ENCODE measurements at regions not wholly inside any gene's neighbourhood (a gene's known extent, or its start where the extent isn't known, plus 50 kb on each side); places are given as distances from the start of the nearest gene placed in this dataset.

GRCh38 chr9:115374724-115375268 is 256.8 kb upstream of the TNC start:
- Histone ChIP-seq H3K36me3 (no peaks in the 10 kb centered on the region), H3K4me1 (0 out of 20 replicates have a peak, but pooled peaks cover 0 to 5% (median 0%) of the 10 kb centered on the region in 10 experiments), H3K4me3 (no peak overlapping the region), H3K27ac (no peak overlapping the region), H3K9me3 (replicated peaks in 1 of 11) (peaks cover 0 to 8% (median 0%) of the 10 kb centered on the region in 11 experiments; a peak in 2 of 22 replicates), H3K9ac (no peak overlapping the region), H3K27me3 (no peaks in the 10 kb centered on the region), H4K20me1 (no peaks in the 10 kb centered on the region), H3K4me2 (no peak overlapping the region)
- no peak for TF ChIP-seq Cebpa-rat (IDR thresholded peaks at IDR 0.05)

DNA sequence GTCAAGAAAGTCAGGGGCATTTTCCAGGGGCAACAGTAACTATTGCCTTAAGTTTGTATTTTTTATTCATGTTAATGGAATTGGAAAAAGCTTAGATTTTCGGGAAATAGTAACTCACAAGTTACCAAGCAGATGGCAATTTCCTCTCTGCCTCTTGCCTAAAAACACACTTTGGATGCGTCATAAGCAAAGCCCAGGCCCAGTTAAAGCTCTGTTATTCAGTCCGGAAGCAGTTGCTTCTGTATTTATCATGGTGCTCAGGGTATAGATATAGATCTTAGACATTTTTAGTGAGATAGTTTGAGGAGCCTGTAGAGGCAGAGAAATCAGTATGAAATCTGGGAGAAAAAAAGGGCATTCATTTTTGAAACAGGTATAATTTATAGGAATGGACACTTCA is 260.3 kb upstream of the TNC start:
- peaks cover 12 to 29% (median 20%) of the 10 kb centered on the region in 11 experiments for H3K9me3 ChIP-seq (replicated peaks in 1 of 11)
- no peak overlapping the region for H3K9ac ChIP-seq
- no peaks in the 10 kb centered on the region; a peak in 1 of 22 replicates for H3K36me3 ChIP-seq
- no peaks in the 10 kb centered on the region for H4K20me1 ChIP-seq
- H3K4me2 ChIP-seq = no peak overlapping the region
- TF ChIP-seq Cebpa-rat (IDR thresholded peaks at IDR 0.05) = no peak
- H3K4me3 ChIP-seq = no peak overlapping the region
- no peaks in the 10 kb centered on the region for H3K27me3 ChIP-seq
- 0 out of 20 replicates have a peak, but pooled peaks cover 0 to 2% (median 0%) of the 10 kb centered on the region in 10 experiments for H3K4me1 ChIP-seq
- no peak overlapping the region for H3K27ac ChIP-seq

DNA sequence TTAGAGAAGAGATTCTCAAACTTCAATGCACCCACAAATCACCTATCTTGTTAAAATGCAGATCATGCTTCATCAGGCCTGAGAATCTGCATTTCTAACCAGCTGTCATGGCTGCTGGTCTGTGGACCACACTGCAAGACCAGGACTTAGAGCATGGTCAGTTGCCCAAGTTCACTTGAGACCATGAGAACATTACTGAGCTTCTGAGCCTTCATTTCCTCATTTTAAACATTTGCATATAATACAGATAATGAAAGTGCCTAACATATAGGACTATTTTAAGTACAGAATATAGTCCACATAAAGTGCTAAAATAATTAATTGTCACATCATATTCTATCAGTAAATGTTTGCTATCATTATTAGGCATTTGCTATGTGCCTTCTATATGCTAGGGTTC is 260.8 kb upstream of the TNC start:
- no peak overlapping the region for H3K27ac ChIP-seq
- H3K4me1 ChIP-seq = no peaks in the 10 kb centered on the region
- TF ChIP-seq Cebpa-rat (IDR thresholded peaks at IDR 0.05) = no peak
- H4K20me1 ChIP-seq = no peaks in the 10 kb centered on the region
- H3K4me2 ChIP-seq = no peak overlapping the region
- no peaks in the 10 kb centered on the region; a peak in 1 of 22 replicates for H3K36me3 ChIP-seq
- H3K9ac ChIP-seq = no peak overlapping the region
- H3K4me3 ChIP-seq = no peak overlapping the region
- H3K9me3 ChIP-seq (replicated peaks in 1 of 11) = peaks cover 17 to 33% (median 25%) of the 10 kb centered on the region in 11 experiments
- no peaks in the 10 kb centered on the region for H3K27me3 ChIP-seq

DNA sequence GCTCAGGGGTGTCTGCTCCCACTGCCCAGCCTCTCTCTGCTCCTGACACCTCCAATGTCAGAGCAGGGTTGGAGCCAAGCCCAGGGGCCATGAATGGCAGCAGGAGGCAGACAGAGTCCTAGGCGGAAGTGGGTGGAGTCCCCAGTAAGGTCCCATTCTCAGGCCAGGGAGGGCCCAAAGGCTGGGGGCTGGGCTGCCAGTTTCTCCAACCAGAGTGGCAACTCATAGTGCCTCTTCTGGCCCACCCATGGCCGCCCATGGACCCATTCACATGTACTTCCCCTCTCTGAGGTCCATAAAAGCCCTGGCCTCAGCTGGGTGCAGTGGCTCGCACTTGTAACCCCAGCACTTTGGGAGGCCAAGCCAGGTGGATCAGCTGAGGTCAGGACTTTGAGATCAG is 261.8 kb upstream of the TNC start:
- no peak overlapping the region for H3K9ac ChIP-seq
- H3K4me1 ChIP-seq = no peaks in the 10 kb centered on the region
- H3K4me2 ChIP-seq = no peak overlapping the region
- H3K9me3 ChIP-seq (replicated peaks in 1 of 11) = peaks cover 18 to 37% (median 25%) of the 10 kb centered on the region in 11 experiments
- no peaks in the 10 kb centered on the region for H4K20me1 ChIP-seq
- no peak overlapping the region for H3K4me3 ChIP-seq
- no peaks in the 10 kb centered on the region; a peak in 1 of 22 replicates for H3K36me3 ChIP-seq
- H3K27me3 ChIP-seq = no peaks in the 10 kb centered on the region
- no peak overlapping the region for H3K27ac ChIP-seq
- no peak for TF ChIP-seq Cebpa-rat (IDR thresholded peaks at IDR 0.05)

DNA sequence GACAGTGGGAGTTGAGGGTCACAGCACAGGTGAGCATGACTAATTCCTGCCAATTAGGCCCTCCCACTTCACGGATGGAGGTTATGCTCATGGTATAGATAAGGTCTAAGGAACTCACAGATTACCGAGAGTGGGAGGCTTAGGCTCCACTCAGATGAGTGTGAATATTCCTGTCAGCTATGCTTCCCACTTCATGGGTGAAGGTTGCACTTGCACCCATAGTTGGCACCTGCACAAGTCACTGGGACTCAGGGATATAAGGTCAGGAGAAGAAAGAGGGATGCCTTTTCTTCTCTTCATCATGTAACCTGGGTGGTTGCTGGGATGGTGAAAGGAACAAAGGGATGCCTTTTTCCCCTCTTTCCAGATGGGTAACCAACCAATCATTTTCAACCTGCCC is 264.9 kb upstream of the TNC start:
- Histone ChIP-seq H3K4me2 (no peak overlapping the region), H3K4me1 (no peaks in the 10 kb centered on the region), H3K9me3 (replicated peaks in 1 of 11) (peaks cover 19 to 50% (median 31%) of the 10 kb centered on the region in 11 experiments), H3K4me3 (no peak overlapping the region), H3K9ac (no peak overlapping the region), H3K27ac (no peak overlapping the region), H3K36me3 (no peaks in the 10 kb centered on the region; a peak in 1 of 22 replicates), H3K27me3 (no peaks in the 10 kb centered on the region), H4K20me1 (no peaks in the 10 kb centered on the region)
- no peak for TF ChIP-seq Cebpa-rat (IDR thresholded peaks at IDR 0.05)

- no peak overlapping the region for H3K4me3 ChIP-seq
- no peak overlapping the region for H3K4me2 ChIP-seq
- no peak for TF ChIP-seq Cebpa-rat (IDR thresholded peaks at IDR 0.05)
- no peaks in the 10 kb centered on the region for H3K27me3 ChIP-seq
- H4K20me1 ChIP-seq = no peaks in the 10 kb centered on the region
- H3K36me3 ChIP-seq = no peaks in the 10 kb centered on the region; a peak in 1 of 22 replicates
- H3K27ac ChIP-seq = no peak overlapping the region
- no peak overlapping the region for H3K9ac ChIP-seq
- no peaks in the 10 kb centered on the region for H3K4me1 ChIP-seq
- H3K9me3 ChIP-seq (replicated peaks in 1 of 11) = peaks cover 19 to 50% (median 31%) of the 10 kb centered on the region in 11 experiments
These were observed 267.6 kb upstream of the TNC start for GRCh38 chr9:115385383-115386122.

DNA sequence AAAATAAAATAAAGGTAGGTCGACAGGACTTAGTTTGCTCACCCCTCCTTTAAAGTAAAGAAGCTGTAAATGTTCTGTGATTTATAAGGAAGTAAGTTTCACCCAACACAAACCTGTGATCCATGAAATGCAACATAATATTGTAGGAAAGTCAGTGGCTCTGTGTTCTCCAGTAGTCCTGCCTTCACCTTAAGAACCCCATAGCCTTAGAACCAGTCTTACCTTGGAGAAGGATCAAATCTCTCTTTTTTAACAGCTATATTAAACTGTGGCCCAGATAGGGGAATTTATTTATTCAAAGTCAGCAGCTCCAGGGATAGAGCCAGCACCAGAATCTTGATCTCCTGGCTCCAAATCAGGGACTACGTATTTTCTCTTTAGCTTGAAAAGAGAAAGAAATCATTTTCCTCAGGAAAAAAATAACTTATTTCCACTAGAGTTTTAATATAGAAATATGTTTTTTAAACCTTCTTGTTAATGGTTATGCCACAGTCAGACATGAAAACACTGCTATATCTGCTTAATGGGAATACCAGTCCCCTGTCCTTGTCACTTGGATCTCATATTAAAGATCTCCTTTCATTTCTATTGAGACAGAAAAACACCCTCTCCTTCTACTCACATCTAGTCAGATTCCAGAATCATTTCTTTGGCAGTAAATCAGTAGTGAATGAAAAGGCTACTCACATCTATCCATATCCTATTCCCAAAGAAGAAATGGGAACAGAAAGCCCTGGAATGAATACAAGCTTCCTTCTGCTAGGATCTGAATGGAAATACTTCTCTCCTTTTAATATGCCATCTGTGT is 269.2 kb upstream of the TNC start:
- Histone ChIP-seq H3K9ac (no peak overlapping the region), H3K9me3 (replicated peaks in 1 of 11) (peaks cover 14 to 35% (median 25%) of the 10 kb centered on the region in 11 experiments), H4K20me1 (no peaks in the 10 kb centered on the region), H3K27ac (no peak overlapping the region), H3K4me2 (no peak overlapping the region), H3K4me3 (no peak overlapping the region), H3K4me1 (no peaks in the 10 kb centered on the region), H3K36me3 (no peaks in the 10 kb centered on the region; a peak in 1 of 22 replicates), H3K27me3 (no peaks in the 10 kb centered on the region)
- no peak for TF ChIP-seq Cebpa-rat (IDR thresholded peaks at IDR 0.05)

DNA sequence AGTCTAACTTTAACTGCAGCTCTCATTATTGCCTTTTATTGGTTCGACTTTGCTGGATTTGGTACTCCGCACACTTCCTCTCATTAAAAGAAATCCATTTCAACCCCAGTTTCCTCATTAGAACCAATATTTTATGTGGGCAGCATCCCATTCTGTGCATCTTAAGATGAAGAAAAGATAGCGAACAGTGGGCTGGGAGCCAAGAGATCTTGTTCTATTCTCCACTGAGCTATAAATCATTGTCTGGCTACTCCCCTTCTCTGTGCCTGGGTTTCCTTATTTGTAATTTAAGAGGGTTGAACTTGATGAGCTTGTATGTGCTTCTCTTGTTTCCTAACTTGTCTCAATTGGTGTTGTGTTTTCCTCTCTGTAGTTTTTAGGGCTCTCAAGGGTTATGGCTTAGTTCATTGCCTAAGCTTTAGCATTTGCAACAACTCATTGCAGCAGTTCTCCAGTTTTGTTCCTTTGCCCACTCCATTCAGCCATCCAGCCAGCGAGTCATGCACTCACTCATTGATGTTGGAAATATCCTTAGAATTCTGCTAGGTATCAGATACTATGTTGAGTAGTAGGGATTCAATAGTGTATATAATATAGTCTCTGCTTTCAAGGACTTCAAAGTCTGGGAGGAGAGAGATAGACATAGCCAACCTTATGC is 273.3 kb upstream of the TNC start:
- Histone ChIP-seq H3K9me3 (replicated peaks in 1 of 11) (no peaks in the 10 kb centered on the region), H3K4me1 (peaks cover 0 to 13% (median 8%) of the 10 kb centered on the region in 10 experiments; a peak in 9 of 20 replicates), H3K4me2 (no peak overlapping the region), H4K20me1 (no peaks in the 10 kb centered on the region), H3K27me3 (no peaks in the 10 kb centered on the region), H3K9ac (no peak overlapping the region), H3K27ac (no peak overlapping the region), H3K36me3 (no peaks in the 10 kb centered on the region), H3K4me3 (no peak overlapping the region)
- TF ChIP-seq Cebpa-rat (IDR thresholded peaks at IDR 0.05) = no peak

Data from BLaER1 treated with 17β-estradiol and CSF1 and Interleukin-3, amounts not matched to agents 10 nM and 100 nM (cell line).